HG02981 (cell line): ENCODE measurements at regions not wholly inside any gene's neighbourhood (a gene's known extent, or its start where the extent isn't known, plus 50 kb on each side); places are given as distances from the start of the nearest gene placed in this dataset.

Experiments used
- ATAC-seq: cut with Tn5 transposase; IDR thresholded peaks from one replicate; pipeline ENCODE4 v1.9.1; 2021; ENCODE audit warnings: mild to moderate bottlenecking, moderate library complexity; ENCODE audit not compliant: unreplicated experiment

- ATAC-seq = no peak
These were observed 337.4 kb upstream of the ZWINT start for GRCh38 chr10:56698506-56698905.

- ATAC-seq = no peak
These were observed 318.5 kb upstream of the ZWINT start for GRCh38 chr10:56679578-56679977.

- peak; percentile 96 for ATAC-seq
These were observed 301.8 kb upstream of the ZWINT start for GRCh38 chr10:56662765-56663447.

GRCh38 chr10:56653289-56653688, 292.2 kb upstream of the ZWINT start:
- ATAC-seq = peak; percentile 64

GRCh38 chr10:56646329-56647111, 285.5 kb upstream of the ZWINT start:
- ATAC-seq = no peak

DNA sequence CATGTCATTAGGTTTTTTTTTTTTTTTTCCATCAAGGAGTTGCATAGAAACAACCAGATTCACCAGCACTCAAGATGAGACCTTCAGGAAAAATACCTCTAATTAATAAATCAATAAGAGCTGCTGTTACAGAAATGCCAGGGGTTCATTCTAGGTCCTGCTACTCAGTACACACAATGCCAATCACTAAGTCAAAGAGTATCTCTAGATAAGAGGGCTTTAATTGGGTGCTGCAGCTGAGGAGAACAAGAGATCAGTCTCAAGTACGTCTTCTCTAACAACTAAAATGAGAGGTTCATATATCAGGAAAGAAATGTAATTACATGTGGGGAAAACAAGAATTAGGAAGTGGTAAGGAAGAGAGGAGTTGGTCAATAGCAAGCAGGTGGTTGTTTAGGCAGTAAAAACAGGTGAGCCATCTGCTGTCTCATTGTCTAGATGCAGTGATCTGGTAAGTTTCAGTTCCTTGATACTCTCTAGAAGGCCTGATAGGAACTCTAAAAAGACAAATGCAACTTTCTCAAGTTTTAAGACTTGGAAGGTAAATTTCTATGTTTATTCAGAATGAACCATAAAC, 272.9 kb upstream of the ZWINT start:
- peak; percentile 99 for ATAC-seq

DNA sequence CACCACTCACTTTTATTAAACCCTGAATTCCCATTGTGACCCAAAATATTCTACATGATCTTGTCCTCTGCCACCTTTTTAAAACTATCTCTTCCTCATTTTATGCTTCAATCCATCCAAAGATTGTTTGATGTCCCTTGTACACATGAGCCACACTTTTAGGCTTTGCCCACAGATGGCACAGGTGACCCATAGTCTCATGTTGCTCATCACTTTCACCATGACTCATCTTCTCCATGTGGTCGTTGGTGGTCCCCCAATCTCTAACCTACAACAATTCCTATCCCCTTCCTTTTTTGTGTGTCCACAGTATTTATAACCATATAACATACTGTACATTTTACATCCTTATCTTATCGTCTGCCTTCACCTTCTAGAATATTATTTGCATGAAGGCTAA, 271.5 kb upstream of the ZWINT start:
- no peak for ATAC-seq

DNA sequence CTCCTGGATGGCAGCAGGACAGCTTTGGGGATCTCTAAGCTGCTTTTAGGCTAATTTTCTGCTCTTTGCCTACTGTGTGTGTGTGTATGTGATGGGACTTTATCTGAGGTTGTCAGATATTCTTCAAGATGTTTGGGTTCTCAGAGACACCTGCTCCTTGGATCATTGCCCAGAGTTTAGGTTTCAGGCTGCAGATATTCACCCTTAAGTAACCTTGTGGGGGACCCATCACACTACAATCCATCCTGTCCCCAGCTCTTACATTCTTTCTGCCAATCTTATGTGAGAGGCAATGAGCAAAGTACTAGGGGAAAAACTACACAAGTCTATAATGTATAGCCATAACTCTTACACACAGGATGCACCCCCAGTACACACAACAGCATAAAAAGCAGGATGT, 263.0 kb upstream of the ZWINT start:
- peak; percentile 54 for ATAC-seq

DNA sequence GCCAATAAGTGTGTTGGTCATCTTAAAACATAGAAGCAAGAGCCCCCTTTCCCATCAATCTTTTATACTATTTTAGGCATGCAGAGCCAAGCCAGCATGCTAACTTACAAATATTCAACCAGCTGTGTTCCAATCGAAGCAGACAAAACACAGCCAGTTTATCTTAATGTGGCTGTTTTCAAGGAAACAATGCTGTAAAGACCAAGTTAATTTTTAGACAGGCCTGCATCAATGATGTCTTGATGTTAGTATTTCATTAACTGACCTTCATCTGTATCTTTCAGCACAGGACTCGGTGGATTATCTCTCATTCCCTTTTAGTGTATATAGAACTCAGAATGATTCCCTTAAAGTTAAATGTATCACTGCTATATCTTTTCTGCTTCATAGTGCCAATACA, 262.0 kb upstream of the ZWINT start:
- ATAC-seq = peak; percentile 48

- ATAC-seq = peak; percentile 80
These were observed 261.4 kb upstream of the ZWINT start for GRCh38 chr10:56622335-56622973.

DNA sequence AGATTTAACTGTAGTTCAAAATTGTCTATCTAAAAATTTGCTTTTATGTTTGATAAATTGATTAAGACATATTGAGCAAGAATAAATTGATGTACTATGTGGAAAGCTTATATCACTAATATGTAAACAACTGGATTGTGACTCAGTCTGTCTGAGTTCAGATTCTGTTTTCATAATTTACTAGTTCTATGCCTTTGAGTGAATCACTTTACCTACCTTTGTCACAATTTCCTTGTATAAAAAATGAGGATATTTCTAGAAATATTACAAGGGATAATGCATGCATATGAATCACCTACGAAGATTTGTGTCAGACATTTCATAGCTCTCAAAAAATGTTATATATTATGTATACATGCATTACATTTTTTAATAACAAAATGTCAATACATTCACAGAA, 245.1 kb upstream of the ZWINT start:
- no peak for ATAC-seq

GRCh38 chr10:56605051-56605450, 244.0 kb upstream of the ZWINT start:
- ATAC-seq = no peak

DNA sequence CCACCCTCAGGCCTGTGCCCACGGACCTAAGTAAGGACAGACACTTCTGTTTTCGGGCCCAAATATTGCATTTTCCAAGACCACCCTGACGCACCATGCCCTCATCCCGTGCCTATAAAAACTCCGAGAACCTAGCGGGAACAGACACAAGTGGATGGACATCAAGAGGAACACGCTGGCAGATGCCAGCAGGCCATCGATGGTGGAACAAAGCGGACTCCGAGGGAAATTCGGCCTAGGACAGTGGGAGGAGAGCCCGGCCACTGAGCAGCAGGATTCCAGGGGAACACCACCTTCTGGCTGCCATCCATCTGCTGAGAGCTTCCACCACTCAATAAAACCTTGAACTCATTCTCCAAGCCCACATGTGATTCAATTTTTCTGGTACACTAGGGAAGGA, 243.6 kb upstream of the ZWINT start:
- ATAC-seq = no peak

GRCh38 chr10:56599201-56599600, 238.1 kb upstream of the ZWINT start:
- ATAC-seq = no peak

DNA sequence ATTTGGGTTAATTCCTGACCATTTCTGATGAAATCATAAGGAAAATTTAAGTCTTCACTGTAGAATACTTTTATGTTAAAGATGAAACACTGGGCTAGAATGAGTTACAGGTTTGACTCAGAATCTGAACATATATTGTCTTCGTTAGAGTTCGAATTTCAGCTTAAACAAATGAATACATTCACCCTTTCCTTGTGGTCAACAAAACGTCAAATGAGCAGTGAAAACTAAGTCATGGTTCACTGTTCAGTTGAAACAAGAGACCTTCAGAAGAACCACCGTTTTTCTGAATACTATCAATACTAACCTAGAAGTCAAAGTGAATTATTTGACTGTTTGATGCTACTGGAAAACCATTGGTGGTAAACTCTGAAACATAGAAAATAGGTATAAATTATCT, 235.2 kb upstream of the ZWINT start:
- no peak for ATAC-seq

GRCh38 chr10:56593120-56593519, 232.1 kb upstream of the ZWINT start:
- ATAC-seq = no peak

DNA sequence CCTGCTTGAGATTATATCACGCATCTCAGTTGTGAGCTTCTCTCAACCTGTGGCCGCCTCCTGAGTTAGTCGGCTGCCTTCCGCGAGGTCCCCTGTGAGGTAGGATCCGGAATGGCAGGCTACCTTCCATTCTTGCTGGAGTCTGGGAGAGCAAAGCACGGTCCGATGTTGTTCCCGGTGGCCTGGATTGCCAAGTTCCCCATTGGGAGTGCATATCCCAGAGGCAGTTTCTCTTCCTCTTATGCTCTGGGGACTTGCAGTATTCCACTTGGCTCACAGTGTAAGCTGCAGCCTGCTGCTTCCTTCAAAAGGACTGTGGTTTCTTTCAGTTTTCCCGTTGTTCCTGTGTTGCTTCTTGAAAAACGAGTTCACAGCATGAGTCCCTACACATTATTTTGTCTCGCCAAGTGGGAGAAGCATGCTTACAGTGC, 225.4 kb upstream of the ZWINT start:
- no peak for ATAC-seq

DNA sequence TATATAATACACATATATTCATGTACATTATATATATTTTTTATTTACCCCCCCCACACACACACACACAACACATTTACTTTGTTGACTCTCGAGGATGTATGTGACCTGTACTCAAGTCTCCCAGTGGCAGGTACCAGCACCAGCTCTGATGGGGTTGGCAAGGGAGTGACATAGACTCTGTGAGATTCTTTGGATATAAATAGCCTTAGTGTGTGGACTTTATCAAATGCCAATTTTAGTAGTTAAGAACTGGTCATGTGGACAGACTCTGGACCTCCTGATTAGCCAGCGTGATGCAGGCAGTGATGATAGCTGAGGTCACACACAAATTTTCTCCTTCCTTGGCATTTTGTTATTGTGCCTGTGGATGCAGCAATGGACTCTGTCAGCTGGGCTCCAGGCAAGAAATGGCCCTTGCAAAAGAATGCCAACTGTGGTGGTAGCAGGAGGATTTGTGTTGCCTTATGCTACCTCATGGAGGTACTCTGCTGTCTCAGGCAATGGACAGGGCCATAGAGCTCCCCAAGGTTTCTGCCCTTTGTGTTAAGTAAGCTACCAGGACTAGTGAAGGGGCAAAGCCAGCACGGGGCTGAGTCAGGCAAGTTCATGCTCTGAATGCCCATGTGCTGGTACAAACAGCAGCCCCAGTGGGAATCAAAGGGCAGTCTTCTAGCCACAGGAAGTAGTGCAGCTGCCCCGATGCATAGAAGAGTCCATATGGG, 224.6 kb upstream of the ZWINT start:
- ATAC-seq = no peak

DNA sequence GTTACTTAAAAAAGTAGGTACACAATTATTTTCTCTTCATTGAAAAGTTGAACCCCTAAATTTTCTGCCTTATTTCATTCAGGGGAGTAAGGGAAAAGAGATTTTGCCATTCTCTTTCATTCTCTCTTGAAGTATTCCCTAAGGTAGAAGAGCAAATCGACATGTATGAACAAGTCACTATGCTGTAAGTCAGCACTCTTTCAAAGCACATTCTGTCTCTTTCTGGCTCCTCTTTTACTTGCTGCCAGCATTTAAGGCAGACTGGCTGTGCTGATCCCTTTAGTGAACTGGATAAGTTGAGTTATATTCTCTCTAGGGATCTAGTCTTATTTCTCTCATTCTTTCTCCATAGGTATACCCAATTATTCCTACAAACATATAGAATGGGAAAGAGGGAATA, 222.3 kb upstream of the ZWINT start:
- ATAC-seq = no peak

DNA sequence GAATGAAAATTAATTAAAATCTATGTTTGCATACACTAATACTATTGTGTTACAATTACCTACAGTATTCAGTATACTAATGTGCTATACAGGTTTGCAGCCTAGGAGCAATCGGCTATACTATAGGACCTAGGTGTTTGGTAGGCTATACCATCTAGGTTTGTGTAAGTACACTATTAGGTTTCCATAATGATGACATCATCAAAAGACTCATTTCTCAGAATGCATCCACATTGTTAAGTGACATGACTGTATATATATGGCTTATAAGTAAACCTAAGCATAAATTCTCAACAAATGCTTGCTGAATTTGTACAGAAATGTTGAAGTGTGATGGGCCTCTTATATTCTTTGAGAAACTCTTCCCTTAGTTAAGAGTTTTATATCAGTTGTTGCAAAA, 206.5 kb upstream of the ZWINT start:
- ATAC-seq = no peak

- ATAC-seq = no peak
These were observed 200.3 kb upstream of the ZWINT start for GRCh38 chr10:56561336-56561735.
